Fibroblast of skin of left quadriceps (primary cell): ENCODE measurements at regions not wholly inside any gene's neighbourhood (a gene's known extent, or its start where the extent isn't known, plus 50 kb on each side); places are given as distances from the start of the nearest gene placed in this dataset.

Experiments
- DNase-seq, 2 experiments: peaks; one replicate each; pipeline ENCODE4 v3.0.0-alpha.2; 2013; ENCODE audit warnings: low read depth in 2 of 2

DNA sequence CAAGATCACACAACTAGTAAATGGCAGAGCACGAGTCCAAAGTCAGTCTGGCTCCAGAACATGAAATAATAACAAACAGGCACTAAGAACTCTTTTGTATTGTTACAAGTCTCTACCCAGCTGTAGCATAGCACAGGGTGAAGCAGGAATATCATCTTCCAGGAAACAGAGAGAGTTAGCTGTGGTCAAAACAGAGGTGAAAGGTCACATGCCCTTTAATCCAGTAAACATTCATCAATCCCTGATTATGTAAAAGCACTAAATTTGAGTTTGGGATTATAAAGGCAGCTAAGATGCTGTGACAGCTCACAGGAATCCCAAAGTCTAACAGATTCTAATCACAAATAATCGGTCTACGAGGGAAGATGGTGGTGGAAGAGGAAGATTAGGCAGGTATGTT lies 133.0 kb upstream of the ASTN2 start:
- DNase-seq: no peak

DNA sequence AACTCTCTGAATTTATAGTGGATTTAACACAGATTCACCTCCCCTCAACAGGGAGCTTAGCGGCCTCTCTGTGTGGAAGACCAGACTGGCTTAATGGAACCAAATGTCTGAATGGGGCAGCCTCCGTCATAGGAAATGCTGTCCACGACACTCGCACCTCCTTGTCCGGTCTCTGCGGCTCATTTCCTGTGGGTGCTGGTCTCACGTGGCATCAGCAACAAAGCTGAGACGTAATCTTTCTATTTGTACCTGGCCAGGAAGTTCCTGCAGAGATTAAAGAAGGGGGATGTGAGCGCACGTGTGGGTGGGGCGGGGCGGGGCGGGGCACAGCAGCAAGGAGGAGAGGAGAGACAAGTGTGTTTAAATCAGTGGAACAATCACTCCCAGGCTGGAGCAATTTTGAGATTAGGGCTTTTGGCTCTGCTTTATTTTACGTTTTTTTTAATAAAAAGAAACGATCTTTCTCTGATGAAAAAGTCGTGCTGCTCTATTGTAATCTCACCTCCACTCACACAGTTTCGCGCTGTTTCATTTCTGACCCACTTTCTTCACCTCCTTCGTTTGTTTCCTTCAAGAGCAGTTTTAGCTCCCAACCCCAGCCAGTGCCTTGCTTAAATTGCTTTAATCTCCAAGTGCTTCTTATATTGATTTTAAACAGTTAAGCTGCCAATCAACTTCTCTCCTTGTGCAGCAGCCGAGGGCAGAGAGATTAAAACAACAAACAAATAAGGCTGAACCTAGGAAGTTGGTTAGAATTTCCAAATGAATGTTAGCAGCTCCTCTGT lies 132.2 kb upstream of the ASTN2 start:
- DNase-seq: no peak

DNA sequence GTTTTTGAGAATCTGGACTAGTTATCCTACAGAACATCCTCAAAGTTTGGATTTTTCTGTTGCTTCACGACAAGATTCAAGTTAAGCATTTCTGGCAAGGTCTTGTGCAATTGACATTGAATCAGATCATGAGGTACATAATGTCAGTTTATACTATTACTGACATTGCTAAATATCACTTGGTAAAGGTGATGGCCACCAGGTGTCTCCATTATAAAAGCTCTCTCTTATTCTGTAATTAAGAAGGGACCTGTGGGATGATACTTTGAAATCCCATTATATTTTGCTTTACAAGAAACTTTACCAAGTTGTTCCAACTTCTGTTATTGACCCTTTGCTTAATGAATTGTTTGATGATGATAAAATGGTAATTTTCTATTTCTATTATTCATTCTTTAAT lies 131.0 kb upstream of the ASTN2 start:
- no peak for DNase-seq

DNA sequence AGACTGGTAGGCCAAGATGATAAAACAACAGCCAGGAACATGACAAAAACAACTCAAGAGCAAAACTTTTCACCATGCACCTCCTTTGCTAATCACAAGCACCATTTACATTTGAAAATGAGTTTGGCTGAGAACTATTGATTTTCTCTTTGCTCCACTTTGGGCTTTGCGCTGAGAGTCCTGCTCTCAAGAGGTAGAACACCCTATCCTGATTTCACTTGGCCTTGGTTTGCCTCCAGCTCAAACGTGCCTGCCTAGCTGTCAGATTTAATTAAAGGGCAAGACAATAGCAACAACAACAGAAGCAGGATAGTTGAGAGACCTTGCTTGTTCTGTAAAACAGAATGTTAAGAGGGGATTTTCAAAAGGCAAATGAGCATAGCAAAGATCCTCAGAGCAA lies 128.2 kb upstream of the ASTN2 start:
- DNase-seq: no peak

DNA sequence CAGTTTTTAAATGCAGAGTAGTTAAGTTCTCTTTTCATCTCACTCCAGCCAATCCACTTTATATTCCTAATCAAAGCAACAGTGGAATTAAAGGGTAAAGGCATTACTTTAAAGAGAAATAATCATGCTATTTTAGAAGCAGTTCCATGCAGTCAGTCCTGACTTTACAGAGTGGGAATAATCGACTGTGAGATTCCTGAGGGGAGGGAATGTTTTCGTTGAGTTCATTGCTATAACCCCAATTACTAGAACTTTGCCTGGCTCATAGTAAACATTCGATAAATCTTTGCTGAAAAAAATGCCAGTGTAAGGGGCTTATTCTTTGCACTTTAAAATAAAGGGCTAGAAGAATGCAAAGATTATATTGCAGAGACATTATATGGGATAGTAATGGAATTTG lies 127.2 kb upstream of the ASTN2 start:
- DNase-seq: no peak

DNA sequence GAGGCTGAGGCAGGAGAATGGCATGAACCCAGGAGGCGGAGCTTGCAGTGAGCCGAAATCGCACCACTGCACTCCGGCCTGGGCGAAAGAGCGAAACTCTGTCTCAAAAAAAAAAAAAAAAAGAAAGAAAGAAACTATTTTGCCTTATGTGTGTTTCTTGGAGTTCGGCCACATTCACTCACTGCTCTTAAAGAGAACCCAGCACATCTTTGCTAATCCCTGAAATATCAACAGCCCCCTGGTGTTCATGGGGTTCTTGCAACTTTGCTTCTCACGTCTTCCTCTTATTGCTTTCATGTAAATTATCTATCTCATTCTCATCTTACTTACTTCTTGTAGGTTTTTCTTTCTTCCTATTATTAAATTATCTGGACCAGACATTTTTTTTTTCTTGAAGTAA lies 126.3 kb upstream of the ASTN2 start:
- DNase-seq: no peak

DNA sequence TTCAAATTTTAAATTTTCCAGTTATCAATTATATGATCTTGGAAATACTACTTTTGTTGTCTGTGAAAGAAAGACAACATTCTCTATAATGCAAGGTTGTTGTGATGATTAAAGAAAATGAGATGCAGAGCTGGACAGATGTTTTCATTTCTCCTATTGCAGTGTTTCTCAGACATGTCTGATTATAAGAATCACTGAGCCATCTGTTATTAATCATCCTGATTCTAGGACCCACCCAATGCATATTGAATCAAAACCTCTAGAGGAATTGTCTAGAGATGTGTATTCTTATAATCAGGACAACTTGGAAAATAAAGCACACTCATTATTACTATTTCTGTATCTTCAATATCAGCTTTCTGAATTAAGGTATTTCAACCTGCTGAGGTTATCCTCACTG lies 121.1 kb upstream of the ASTN2 start:
- DNase-seq: no peak

DNA sequence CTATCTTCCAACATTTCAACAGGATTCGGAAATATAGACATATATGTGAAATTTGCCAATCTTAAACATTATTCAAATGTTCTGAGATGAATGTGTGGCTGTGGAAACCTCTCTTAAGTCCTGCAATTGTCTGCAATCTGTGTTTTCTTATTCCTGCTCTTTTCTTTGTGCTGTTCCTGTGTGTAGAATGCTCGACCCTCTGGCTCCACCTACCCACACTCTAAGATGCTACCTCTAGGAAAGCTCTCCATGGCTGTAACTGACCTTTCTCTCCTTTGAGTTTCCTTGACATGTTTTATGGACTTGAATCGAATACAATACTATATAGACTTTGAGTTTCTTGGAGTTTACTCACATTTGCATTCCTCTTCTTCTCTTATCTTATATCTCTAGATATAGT lies 120.6 kb upstream of the ASTN2 start:
- DNase-seq: no peak

DNA sequence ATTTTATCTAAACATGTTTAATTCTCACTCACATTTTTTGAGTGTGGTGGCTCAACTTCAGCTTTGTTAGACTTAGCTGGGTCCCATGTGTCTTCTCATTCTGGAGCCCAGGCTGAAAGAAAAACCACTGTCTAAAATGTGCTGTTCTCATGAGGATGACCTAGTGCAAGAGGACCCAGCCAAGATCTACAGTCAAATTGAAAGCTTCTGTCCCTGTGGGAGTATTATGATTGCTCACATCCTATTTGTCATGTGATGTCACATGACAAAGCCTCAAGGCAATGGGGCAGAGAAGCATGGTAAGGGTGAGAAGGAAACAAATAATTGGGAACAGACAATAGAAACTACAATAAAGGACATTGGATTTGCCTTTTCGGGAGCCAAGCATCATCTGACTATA lies 113.4 kb upstream of the ASTN2 start:
- DNase-seq: no peak

DNA sequence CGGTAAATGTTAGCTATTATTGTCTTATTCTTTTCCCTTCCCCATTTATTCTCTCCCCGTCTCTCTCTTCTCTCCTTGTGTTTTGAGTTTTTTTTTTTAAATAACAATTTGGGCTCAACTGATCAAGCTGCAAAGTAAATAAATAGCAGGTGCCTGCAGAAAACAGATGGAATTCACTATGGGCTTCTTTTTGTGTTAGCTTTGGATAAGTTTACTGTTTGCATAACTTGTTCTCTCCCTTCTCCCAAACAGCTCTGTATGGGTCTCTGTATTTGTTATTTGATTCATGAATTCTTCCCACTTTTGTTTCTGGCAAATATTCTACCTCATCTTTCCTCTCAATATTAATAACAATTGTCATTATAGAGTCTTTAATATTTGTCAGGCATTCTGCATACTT lies 111.8 kb upstream of the ASTN2 start:
- no peak for DNase-seq

DNA sequence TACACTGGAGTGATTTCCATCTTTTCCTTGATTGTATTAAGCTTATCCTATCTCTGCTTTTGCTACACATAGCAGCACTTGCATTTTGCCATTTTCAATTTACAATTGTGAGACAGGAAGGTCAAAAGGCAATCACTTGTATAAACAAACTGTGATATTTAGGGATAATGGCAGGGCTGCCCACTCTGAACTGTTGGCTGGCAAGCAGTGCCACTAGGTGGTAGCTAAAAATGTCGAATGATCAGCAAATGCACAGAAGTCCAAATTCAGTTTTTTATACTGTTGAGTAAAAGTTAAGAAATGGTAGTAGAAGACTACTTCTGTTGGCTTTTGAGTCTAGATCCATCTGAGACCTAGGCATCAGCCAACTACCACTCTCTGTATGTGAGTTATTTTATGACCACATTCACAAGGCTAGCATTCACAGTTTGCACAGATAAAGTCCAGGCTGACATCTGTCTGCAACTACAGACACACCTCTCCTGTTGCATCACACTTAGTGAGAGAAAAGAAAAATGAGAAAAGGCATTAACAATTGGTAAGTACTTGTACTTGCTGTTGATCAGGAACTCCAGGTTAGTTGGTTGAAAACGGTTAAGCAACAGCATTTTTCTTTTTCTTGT lies 108.8 kb upstream of the ASTN2 start:
- no peak for DNase-seq

DNA sequence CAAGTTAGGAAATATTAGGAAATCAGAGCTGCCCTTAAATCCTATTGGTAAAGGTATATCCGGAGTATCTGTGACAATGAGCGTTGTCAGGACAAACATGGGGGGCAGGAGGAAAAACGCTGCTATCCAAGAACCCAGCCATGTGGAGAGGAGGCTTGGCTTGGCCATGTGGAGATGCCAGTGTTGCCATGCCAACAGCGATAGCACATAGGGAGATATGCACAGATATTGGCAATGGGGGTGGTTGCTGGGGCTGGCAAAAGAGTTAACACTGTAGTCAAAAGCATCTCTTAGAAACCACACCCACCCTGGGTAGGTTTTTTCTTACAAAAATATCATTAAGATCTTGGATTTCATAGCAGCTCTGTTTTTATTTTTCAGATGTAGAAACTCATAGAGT lies 106.4 kb upstream of the ASTN2 start:
- DNase-seq: no peak

DNA sequence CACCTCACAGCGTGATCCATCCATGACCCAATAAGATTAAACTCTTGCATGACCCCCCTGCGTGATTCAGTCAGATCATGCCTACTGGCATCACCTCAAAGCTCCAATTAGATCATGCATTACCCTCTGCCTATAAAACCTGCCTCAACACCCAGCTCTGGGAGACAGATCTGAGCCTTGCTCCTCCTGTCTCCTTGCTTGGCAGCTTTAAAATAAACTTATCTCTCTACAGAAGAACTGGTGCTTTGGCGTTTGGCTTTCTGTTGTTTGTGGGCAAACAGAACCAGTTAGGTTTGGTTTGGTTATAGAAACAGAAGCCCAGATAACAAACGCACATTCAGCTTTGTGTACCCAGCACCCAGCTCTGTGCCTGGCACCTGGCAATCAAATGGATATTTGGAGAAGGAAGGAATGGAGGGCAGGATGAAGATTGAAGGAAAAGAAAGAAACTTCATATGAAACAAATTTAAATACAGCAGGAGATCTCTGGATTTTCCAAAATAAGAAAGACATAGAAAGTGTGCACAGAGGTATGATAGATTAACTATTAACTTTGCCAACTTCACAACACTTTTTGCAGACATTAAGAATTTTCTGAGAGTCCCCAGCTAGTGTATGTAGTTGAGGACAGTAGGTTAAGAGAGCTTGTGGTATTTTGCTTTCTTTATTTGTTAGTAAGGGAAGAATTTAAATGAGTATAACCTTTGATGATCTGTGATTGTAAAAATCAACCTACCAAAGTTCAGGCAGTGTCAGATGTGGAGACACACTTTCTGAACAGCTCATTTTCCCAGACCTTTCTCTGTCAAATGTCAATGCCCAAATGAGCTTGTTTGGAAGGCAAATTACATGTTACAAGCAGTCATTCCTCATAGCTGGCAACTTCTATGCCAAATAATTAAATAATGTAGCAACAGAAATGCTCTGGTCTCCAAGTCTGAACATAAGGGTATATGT lies 102.1 kb upstream of the ASTN2 start:
- DNase-seq: no peak

DNA sequence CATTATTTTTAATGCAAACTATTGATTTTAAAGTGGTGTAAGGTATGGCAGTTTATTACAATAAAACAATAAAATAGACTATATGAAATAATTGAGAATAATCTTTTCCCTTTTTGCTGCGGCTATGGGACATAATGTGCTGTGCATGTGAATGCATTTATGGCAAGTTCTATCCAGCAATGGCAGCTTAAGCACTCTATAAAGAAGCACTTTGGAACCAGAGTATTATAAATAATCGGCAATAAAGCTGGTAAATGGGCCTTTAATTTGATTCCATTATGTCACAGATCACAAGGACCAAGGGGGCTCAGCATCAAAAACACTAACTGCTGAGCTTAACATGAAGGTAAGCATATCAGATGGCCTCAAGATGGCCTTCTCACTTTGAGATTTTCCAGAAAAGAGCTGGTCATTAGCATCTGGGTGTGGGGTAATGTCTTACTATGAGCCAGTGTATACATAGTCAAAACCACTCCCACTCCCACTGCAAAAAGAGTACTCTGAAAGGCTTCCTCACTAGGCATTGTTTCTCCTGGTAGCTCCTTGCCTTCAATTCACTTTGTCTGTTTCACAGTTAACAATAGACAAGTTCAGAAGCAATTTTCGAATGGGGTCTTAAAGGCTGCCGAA lies 97.1 kb upstream of the ASTN2 start:
- DNase-seq: no peak

DNA sequence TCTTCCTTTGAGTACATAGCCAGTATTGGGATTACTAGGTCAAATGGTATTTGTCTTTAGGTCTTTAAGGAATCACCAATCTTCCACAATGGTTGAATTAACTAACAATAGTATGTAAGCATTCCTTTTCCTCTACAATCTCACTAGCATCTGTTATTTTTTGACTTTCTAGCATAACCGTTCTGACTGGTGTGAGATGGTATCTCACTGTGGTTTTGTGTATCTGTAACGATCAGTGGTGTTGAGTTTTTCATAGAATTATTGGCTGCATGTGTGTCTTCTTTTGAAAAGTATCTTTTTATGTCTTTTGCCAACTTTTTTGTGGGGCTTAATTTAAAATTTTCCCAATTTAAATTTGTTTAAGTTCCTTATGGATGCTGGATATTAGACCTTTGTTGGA lies 81.5 kb upstream of the ASTN2 start:
- DNase-seq: no peak

DNA sequence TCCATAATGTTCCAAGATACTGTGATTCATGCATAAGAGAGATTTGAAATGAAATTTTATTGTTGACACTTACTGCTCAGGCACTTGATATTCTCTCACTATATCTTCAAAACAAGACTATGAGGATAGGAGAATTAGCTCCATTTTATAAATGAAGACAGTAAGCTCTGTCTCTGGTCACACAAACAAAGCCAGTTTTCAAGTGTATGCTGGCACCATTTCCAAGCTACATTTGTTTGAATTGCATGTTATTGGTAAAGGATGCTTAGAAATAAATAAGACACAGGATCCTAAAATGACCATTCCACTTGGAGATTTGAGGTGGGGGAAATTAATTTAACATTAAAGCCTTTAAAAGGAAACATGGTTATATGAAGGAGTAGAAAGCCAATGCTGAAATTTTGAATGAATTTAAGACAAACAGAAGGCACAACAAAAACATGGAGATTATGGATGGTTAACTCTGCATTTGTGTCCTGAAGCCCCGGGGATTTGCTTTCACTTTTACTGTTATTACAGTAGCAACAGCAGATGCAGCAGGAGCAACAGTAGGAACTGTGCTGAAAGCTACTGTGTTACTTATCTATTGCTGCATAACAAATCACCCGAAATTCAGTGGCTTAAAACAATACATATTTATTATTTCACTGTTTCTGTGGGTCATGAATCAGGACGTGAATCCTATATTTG lies 79.7 kb upstream of the ASTN2 start:
- no peak for DNase-seq

DNA sequence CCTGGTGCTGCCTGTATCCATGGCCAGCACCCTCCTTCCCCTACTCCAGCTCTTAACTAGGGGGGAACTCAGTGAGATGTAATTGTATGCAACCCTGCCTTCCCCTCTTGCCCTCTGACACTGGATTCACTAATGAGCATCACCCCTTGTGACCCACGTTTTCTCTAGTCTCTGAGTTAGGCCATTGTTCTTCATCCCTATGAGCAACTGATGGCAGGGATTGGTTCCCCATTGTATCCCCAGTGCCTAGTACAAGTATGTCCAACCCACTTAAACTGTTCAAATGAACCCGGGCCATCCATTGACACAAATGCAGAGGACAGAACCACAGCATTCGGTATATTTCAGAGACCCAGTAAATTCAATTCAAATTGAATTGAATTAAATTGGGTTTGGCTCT lies 77.6 kb upstream of the ASTN2 start:
- no peak for DNase-seq

DNA sequence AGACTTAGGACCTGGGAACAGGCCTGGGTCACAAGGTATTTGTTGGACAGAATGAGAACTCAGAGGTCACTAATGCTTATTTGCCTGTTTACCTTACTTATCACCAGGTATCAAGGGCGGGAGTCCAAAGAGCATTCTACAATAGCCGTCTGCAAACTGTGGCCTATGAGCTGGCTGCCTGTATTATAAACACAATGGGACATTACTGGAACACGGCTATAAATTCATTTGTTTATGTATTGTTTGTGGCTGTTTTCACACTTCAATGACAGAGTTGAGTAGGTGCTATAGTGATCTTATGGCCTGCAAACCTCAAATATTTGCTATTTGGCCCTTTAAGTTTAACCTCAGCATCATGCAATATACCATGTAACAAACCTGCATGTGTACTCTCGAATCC lies 76.6 kb upstream of the ASTN2 start:
- no peak for DNase-seq

DNA sequence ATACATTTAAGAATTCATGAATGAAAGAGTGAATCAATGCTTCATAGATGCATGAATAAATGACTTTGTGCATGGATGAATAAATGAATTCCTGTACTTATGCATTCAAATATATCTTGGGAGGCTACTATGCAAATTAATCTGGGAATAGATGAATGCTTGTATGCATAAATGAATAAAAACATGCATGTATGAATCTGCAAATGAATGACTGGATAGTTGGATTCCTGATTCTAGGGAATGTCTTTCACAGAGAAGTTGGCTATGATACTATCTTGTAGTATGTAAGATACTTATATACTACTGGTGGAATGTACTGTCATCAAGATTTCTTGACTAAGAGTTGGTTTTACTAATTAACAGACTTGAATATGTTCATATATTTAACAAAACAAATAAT lies 75.3 kb upstream of the ASTN2 start:
- no peak for DNase-seq

DNA sequence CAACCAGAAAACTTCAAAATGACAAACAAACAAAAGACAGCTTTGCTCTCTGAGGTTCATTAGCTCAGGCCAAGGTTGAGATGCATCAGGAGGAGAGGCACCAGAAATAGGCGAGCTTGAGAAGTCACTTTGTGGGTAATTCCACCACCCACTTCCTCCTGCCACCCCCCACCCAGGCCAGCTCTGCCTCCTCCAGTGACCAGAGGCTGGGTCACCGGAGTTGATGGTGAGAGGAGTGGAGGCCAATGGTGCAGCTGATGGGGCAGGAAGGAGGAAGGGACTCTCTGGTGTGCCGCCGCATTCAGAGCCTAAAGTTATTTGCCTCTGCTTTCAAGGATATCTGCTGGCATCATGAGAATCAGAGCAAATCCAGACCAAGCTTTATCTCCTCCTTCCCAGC lies 73.8 kb upstream of the ASTN2 start:
- DNase-seq: no peak

DNA sequence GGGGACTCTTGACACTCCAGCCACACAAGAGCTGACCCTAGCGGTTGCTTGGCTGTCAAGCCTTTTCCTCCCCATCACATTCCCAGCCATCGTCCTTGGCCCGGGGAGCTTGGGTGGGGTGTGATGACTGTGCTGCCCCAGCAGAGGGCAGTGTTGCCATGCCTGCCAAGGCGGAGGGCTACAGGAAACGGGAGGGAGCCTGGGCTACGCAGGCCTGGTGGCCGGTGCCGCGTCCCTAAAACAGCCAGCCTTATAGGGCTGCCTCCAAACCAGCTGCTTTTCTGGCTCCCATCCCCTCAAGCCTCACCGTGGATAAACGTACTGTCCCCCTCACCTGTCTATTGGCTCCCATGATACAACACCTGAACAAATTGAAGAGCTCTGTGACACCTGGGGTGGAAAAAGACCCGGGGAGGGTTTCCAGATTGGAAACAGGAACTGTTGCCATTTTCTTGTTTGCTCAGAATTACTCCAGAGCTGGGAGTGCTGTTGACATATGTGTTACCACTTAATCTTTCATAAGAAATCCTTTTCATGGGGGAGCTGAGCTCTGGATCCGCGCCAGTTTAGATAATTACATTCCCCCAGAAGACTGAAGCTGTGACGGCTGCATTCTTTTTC lies 72.8 kb upstream of the ASTN2 start:
- DNase-seq: peak; percentile 1 to 7
